Caco-2 (cell line): ENCODE measurements at regions not wholly inside any gene's neighbourhood (a gene's known extent, or its start where the extent isn't known, plus 50 kb on each side); places are given as distances from the start of the nearest gene placed in this dataset.

Experiments used
- BruUV-seq: library from RNA; stranded (reverse); fragments of 400-500 nt; replicated peaks from 2 replicates; lab custom pipeline; 2021; lab: Mats Ljungman, UMichigan
- CTCF ChIA-PET: fragments of 300-600 bp; sonication (Branson Sonifier 250); formaldehyde crosslinking; loops from one replicate; lab custom pipeline; 2022; ENCODE audit warnings: antibody characterized with exemption; lab: Charles Lee
- POLR2A ChIA-PET: fragments of 300-600 bp; sonication (Branson Sonifier 250); formaldehyde crosslinking; loops from one replicate; lab custom pipeline; 2022; ENCODE audit warnings: antibody characterized with exemption; lab: Charles Lee
- DNase-seq, 2 experiments: peaks; one replicate each; pipeline versions ENCODE4 v3.0.0 to v3.0.0-alpha.2; 2020 to 2022
- H3K27me3 ChIP-seq: replicated peaks from 2 replicates; pipeline ENCODE4 v1.6.0; 2011; ENCODE audit warnings: low read length; ENCODE audit not compliant: control insufficient read depth, insufficient read depth
- H3K36me3 ChIP-seq: 2 replicates; pipeline ENCODE4 v1.5.1; 2011; ENCODE audit warnings: low read length; ENCODE audit not compliant: control insufficient read depth, insufficient read depth
- H3K4me1 ChIP-seq: fragments of 250-450 bp; sonication (Bioruptor Pico); 2 replicates; pipeline ENCODE4 v1.5.1; 2020; ENCODE audit warnings: mild to moderate bottlenecking
- H3K4me3 ChIP-seq: 2 replicates; pipeline ENCODE4 v1.5.1; 2011; ENCODE audit warnings: low read depth, mild to moderate bottlenecking, control low read depth, low read length
- H3K9me3 ChIP-seq: fragments of 250-450 bp; sonication (Bioruptor Pico); 2 replicates; pipeline ENCODE4 v1.5.1; 2020; ENCODE audit warnings: mild to moderate bottlenecking, moderate library complexity
- H3K27ac Mint-ChIP-seq: one replicate; pipeline ENCODE4 v1.8.0; 2022; ENCODE audit warnings: mixed read lengths; ENCODE audit not compliant: unreplicated experiment
- H3K27me3 Mint-ChIP-seq: one replicate; pipeline ENCODE4 v1.8.0; 2022; ENCODE audit warnings: mixed read lengths; ENCODE audit not compliant: insufficient read depth, unreplicated experiment
- H3K36me3 Mint-ChIP-seq: one replicate; pipeline ENCODE4 v1.8.0; 2022; ENCODE audit warnings: mild to moderate bottlenecking, mixed read lengths; ENCODE audit not compliant: insufficient read depth, unreplicated experiment
- H3K4me1 Mint-ChIP-seq: one replicate; pipeline ENCODE4 v1.8.0; 2022; ENCODE audit warnings: low read depth, mixed read lengths; ENCODE audit not compliant: unreplicated experiment
- H3K4me3 Mint-ChIP-seq: one replicate; pipeline ENCODE4 v1.8.0; 2022; ENCODE audit warnings: mild to moderate bottlenecking, moderate library complexity, mixed read lengths; ENCODE audit not compliant: unreplicated experiment
- H3K9me3 Mint-ChIP-seq: one replicate; pipeline ENCODE4 v1.8.0; 2022; ENCODE audit warnings: mixed read lengths; ENCODE audit not compliant: unreplicated experiment
- intact Hi-C: fragments of 100-400 bp; cut with micrococcal nuclease; formaldehyde crosslinking; loops from one replicate; pipeline ENCODE4 v1.10.0; 2022; ENCODE audit not compliant: unreplicated experiment
- TF ChIP-seq, protein P1 (sequence below), 2 experiments: fragments of 200-600 bp in 1 of 2; IDR thresholded peaks; 1 replicate in 1 of 2; 2 replicates in 1 of 2; pipeline versions ENCODE4 v1.5.1 to v1.8.0; 2011 to 2022; ENCODE audit warnings: antibody characterized with exemption in 1 of 2, control low read depth in 1 of 2, inconsistent platforms in 1 of 2, low read depth in 1 of 2, low read length in 1 of 2, mild to moderate bottlenecking in 1 of 2, moderate library complexity in 1 of 2; ENCODE audit not compliant: insufficient read depth in 1 of 2, severe bottlenecking in 1 of 2, unreplicated experiment in 1 of 2

DNA sequence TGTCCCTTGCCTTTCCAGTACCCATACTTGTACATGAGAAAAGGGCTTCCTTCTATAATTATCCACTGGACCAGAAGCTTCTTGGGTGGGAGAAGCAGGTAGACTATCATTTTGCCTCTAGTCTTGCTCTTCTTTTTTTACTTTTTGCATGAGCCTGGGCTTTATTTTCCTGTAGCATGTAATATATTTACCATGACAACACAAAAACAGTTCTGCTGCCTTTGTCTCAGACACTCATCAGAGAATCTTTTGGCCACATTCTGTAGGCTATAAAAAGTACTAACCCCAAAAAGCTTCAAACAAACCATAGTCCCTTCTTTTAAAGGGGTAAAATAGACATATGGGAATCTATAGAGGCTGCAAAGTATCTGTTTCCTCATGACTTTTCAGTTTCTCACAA, 339.2 kb upstream of the PIK3R1 start:
- Histone ChIP-seq H3K9me3 (no peaks in the 10 kb centered on the region; the same call in 1 of the 2 replicates), H3K27me3 (no peaks in the 10 kb centered on the region), H3K36me3 (no peaks in the 10 kb centered on the region), H3K4me3 (no peak overlapping the region), H3K4me1 (peaks cover 37% of the 10 kb centered on the region)
- Mint-ChIP-seq H3K27ac (no peak overlapping the region), H3K9me3 (peaks cover 32% of the 10 kb centered on the region), H3K27me3 (no peaks in the 10 kb centered on the region), H3K4me1 (peaks cover 29% of the 10 kb centered on the region), H3K36me3 (peaks cover 5% of the 10 kb centered on the region), H3K4me3 (no peak overlapping the region)
- TF ChIP-seq, protein P1, sequence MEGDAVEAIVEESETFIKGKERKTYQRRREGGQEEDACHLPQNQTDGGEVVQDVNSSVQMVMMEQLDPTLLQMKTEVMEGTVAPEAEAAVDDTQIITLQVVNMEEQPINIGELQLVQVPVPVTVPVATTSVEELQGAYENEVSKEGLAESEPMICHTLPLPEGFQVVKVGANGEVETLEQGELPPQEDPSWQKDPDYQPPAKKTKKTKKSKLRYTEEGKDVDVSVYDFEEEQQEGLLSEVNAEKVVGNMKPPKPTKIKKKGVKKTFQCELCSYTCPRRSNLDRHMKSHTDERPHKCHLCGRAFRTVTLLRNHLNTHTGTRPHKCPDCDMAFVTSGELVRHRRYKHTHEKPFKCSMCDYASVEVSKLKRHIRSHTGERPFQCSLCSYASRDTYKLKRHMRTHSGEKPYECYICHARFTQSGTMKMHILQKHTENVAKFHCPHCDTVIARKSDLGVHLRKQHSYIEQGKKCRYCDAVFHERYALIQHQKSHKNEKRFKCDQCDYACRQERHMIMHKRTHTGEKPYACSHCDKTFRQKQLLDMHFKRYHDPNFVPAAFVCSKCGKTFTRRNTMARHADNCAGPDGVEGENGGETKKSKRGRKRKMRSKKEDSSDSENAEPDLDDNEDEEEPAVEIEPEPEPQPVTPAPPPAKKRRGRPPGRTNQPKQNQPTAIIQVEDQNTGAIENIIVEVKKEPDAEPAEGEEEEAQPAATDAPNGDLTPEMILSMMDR (IDR thresholded peaks at IDR 0.05; ENCODE audit: insufficient read depth in 1 of 2, low read depth in 1 of 2, low read length in 1 of 2, severe bottlenecking in 1 of 2, unreplicated experiment in 1 of 2): no peak
- POLR2A ChIA-PET: no interaction called here
- no peak for DNase-seq
- intact Hi-C loops: loop anchor here (10.0 kb wide), 1 partner anchor 382 kb away; no protein-coding TSS in a partner anchor
- CTCF ChIA-PET: no interaction called here
- no TSS peak for BruUV-seq

GRCh38 chr5:67875601-67876000, 340.0 kb upstream of the PIK3R1 start:
- no TSS peak for BruUV-seq
- Mint-ChIP-seq H3K36me3 (peaks cover 2% of the 10 kb centered on the region), H3K4me3 (no peak overlapping the region), H3K27ac (no peak overlapping the region), H3K9me3 (peaks cover 31% of the 10 kb centered on the region), H3K27me3 (no peaks in the 10 kb centered on the region), H3K4me1 (peaks cover 27% of the 10 kb centered on the region)
- no peaks in the 10 kb centered on the region; the same call in 1 of the 2 replicates for H3K9me3 ChIP-seq
- H3K4me1 ChIP-seq: peaks cover 34% of the 10 kb centered on the region
- intact Hi-C loops: loop anchor here (10.0 kb wide), 1 partner anchor 381 kb away; no protein-coding TSS in a partner anchor
- ChIA-PET POLR2A (no interaction called here), CTCF (no interaction called here)
- TF ChIP-seq, protein P1 (IDR thresholded peaks at IDR 0.05; ENCODE audit: insufficient read depth in 1 of 2, low read depth in 1 of 2, low read length in 1 of 2, severe bottlenecking in 1 of 2, unreplicated experiment in 1 of 2): no peak
- no peaks in the 10 kb centered on the region for H3K36me3 ChIP-seq
- no peak for DNase-seq
- no peaks in the 10 kb centered on the region for H3K27me3 ChIP-seq
- no peak overlapping the region for H3K4me3 ChIP-seq

- TF ChIP-seq, protein P1 (IDR thresholded peaks at IDR 0.05; ENCODE audit: insufficient read depth in 1 of 2, low read depth in 1 of 2, low read length in 1 of 2, severe bottlenecking in 1 of 2, unreplicated experiment in 1 of 2): no peak
- DNase-seq: no peak
- Histone ChIP-seq H3K4me3 (no peak overlapping the region), H3K27me3 (no peaks in the 10 kb centered on the region), H3K4me1 (peaks cover 24% of the 10 kb centered on the region), H3K36me3 (no peaks in the 10 kb centered on the region), H3K9me3 (no peaks in the 10 kb centered on the region; the same call in 1 of the 2 replicates)
- Mint-ChIP-seq H3K27me3 (no peaks in the 10 kb centered on the region), H3K27ac (no peak overlapping the region), H3K36me3 (no peaks in the 10 kb centered on the region), H3K4me1 (peaks cover 10% of the 10 kb centered on the region), H3K4me3 (no peak overlapping the region), H3K9me3 (peaks cover 34% of the 10 kb centered on the region)
- intact Hi-C loops: loop anchor here (10.0 kb wide), 1 partner anchor 379 kb away; no protein-coding TSS in a partner anchor
- CTCF ChIA-PET: no interaction called here
- no TSS peak for BruUV-seq
- POLR2A ChIA-PET: no interaction called here
Observed at GRCh38 chr5:67873935-67874334, 341.6 kb upstream of the PIK3R1 start.
